Renal pelvis (tissue), 1 donor: ENCODE measurements at regions not wholly inside any gene's neighbourhood (a gene's known extent, or its start where the extent isn't known, plus 50 kb on each side); places are given as distances from the start of the nearest gene placed in this dataset.

Experiments
- DNase-seq: peaks from one replicate; pipeline ENCODE4 v3.0.0-alpha.2; 2013

- no peak for DNase-seq
Measured at GRCh38 chr9:87446527-87446926, 51.1 kb upstream of the DAPK1 start.

- no peak for DNase-seq
Measured at GRCh38 chr9:87447547-87448432, 49.9 kb upstream of the DAPK1 start.
